Peyer's patch (tissue), 4 donors: ENCODE measurements at regions not wholly inside any gene's neighbourhood (a gene's known extent, or its start where the extent isn't known, plus 50 kb on each side); places are given as distances from the start of the nearest gene placed in this dataset.

ENCODE experiments used
- CTCF ChIP-seq, 6 experiments: fragments of 450-650 bp in 4 of 6; fragments of 200-600 bp in 2 of 6; sonication (generic) in 1 of 6; IDR thresholded peaks; one replicate each; pipeline ENCODE4 v1.5.1; 2017 to 2019; ENCODE audit warnings: antibody characterized with exemption in 6 of 6, mild to moderate bottlenecking in 3 of 6, moderate library complexity in 1 of 6
- POLR2A ChIP-seq, 2 donors: fragments of 450-650 bp; IDR thresholded peaks; one replicate each; pipeline ENCODE4 v1.5.1; 2017; ENCODE audit warnings: antibody characterized with exemption in 2 of 2, mild to moderate bottlenecking in 2 of 2, moderate library complexity in 2 of 2

- TF ChIP-seq CTCF (IDR thresholded peaks at IDR 0.05) (no peak), POLR2A (IDR thresholded peaks at IDR 0.05) (no peak)
Measured at GRCh38 chr3:168262887-168263286, 167.2 kb upstream of the GOLIM4 start.
